EL (cell line): ENCODE measurements at regions not wholly inside any gene's neighbourhood (a gene's known extent, or its start where the extent isn't known, plus 50 kb on each side); places are given as distances from the start of the nearest gene placed in this dataset.
A peak's percentile ranks its signal among the peaks of the same experiment; 100 is the strongest.
"Not testable (repeated sequence)": the region's sequence is repeated elsewhere in the genome, so short reads cannot be mapped to it uniquely, and the experiment has no call there.

ENCODE experiments used
- DNase-seq: peaks from one replicate; pipeline ENCODE4 v3.0.0-alpha.2; 2016

- no peak for DNase-seq
Observed at GRCh38 chr6:27804851-27805250, 107.3 kb downstream of the OR2B2 start.

DNA sequence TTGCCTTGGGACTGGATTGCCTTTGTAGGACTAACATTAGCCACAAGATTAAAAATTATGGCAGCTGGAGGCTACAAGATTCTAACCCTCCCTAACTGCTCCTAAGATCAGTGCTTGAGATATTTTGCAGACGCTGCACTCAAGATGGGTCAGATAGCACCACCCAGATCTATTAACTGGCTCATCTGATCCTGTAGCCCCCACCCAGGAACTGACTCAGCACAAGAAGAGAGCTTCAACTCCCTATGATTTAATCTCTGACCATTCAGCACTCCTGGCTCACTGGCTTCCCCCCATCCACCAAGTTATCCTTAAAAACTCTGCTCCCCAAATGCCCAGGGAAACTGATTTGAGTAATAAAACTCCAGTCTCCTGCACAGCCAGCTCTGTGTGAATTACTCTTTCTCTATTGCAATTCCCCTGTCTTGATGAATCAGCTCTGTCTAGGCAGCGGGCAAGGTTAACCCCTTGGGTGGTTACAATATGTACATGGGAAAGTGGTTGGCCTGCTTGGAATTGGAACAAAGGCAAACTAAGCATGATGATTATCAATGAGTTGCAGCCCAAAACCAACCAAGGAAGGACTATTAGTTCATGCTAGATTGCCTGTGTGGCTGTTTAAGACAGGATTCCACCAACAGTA is 111.3 kb downstream of the OR2B2 start:
- DNase-seq, result no peak

DNA sequence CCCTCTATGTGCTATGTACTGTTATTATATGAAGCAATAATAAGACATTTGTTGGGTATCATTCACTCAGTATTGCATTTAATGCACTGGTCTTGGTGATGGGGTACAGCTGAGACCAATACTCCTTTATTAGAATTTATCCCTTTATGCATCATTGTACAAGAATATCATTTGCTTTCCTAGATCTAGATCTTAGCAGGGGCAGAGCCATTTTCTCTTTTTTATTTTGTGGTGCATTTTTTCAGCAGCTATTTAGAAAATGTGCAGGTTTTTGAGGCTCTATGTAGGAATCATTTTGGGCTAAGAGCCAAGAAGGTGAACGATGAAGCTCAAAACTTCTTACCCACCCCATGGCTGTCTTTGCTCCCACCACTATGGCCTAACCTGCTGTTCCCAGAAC is 114.2 kb downstream of the OR2B2 start:
- DNase-seq, result no peak

- DNase-seq, result not testable (repeated sequence)
Observed at GRCh38 chr6:27796736-27797481, 115.3 kb downstream of the OR2B2 start.

GRCh38 chr6:27795697-27796494 is 116.3 kb downstream of the OR2B2 start:
- peak; percentile 91 for DNase-seq

- peak; percentile 88 for DNase-seq
Observed at GRCh38 chr6:27791182-27791943, 120.8 kb downstream of the OR2B2 start.

DNA sequence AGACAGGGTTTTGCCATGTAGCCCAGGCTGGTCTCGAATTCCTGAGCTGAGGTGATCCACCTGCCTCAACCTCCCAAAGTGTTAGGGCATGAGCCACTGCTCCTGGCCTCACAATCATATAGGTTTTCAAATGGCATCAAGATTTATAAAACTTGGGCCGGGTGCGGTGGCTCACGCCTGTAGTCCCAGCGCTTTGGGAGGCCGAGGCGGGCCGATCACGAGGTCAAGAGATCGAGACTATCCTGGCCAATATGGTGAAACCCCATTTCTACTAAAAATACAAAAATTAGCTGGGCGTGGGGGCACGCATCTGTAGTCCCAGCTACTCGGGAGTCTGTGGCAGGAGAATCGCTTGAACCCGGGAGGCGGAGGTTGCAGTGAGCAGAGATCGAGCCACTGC is 123.8 kb downstream of the OR2B2 start:
- not testable (repeated sequence) for DNase-seq

GRCh38 chr6:27786048-27786447 is 126.1 kb downstream of the OR2B2 start:
- no peak for DNase-seq

- no peak for DNase-seq
Observed at GRCh38 chr6:27785294-27785693, 126.9 kb downstream of the OR2B2 start.

DNA sequence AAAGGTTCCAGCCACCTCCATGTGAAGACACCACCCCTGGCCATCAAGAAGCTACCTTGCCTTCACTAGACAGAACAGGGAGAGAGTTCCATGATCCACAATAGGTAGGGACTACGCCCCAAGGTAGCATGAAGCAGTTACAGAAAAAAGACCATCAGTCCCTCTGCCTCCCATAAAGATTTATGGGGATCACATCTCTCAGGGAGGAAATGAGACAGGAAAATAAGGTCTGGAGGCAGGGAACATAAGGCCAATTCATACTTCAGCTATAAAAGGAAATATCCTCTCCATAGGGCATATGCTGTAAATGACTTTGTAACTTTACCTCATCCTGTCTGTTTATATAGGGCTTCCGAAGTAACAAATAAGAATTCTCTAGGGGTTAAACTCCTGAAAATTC is 129.4 kb downstream of the OR2B2 start:
- no peak for DNase-seq

GRCh38 chr6:27778625-27779417 is 133.4 kb downstream of the OR2B2 start:
- DNase-seq, result no peak

- DNase-seq, result no peak
Observed at GRCh38 chr6:27777614-27778355, 134.4 kb downstream of the OR2B2 start.

GRCh38 chr6:27777126-27777525 is 135.1 kb downstream of the OR2B2 start:
- DNase-seq, result no peak

GRCh38 chr6:27776504-27776903 is 135.7 kb downstream of the OR2B2 start:
- DNase-seq, result no peak

- peak; percentile 21 for DNase-seq
Observed at GRCh38 chr6:27775796-27776184, 136.4 kb downstream of the OR2B2 start.

- peak; percentile 51 for DNase-seq
Observed at GRCh38 chr6:27775138-27775795, 136.9 kb downstream of the OR2B2 start.

GRCh38 chr6:27774264-27774600 is 138.0 kb downstream of the OR2B2 start:
- DNase-seq, result not testable (repeated sequence)

- not testable (repeated sequence) for DNase-seq
Observed at GRCh38 chr6:27773542-27774263, 138.5 kb downstream of the OR2B2 start.

DNA sequence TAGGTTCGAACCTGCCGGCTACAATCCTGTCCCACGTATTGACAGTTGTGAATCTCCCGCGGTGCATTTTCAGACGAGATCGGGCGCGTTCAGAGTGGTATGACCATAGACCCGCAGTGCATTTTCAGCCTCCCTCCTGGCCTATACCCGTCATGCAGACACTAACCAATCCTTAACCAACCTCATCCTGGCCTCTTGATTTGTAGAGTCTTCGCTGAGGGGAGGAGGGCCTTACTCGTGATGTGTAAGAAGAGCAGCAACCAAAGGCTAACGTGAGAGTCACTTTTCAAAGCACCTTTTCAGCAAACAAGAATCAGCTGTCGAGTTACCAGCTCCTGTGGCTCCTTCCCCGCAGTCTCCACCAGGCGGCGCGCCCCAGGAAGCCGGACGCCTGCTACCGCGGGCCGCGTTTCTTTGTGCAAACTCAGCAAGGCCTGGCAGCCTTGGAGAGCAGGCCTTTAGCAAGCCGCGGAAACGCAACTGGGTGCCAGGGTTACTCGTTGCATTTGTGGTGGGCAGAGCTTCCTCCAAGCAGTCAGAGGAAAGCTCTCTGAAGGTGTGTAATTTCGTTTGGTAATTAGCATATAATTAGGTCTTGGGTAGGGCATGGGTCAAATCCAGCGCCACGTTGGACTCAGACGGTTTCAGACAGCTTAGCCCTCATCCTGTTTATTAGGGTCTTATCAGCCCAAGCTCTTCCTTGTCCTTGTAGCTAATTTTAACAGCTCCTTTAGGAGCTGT is 139.8 kb downstream of the OR2B2 start:
- DNase-seq, result peak; percentile 83

- DNase-seq, result no peak
Observed at GRCh38 chr6:27771235-27771634, 141.0 kb downstream of the OR2B2 start.
